Prostate gland (tissue), 2 donors: ENCODE measurements at regions not wholly inside any gene's neighbourhood (a gene's known extent, or its start where the extent isn't known, plus 50 kb on each side); places are given as distances from the start of the nearest gene placed in this dataset.

Experiments used
- DNase-seq: peaks from one replicate; pipeline ENCODE4 v3.0.0-alpha.2; 2019; ENCODE audit warnings: low spot score
- H3K27ac ChIP-seq, 2 donors: fragments of 200-600 bp; sonication (generic); 2 replicates each; pipeline ENCODE4 v1.5.1; 2017 to 2019
- H3K27me3 ChIP-seq: fragments of 200-600 bp; sonication (generic); replicated peaks from 2 replicates; pipeline ENCODE4 v1.5.1; 2019; ENCODE audit not compliant: insufficient read depth
- H3K36me3 ChIP-seq, 2 donors: fragments of 200-600 bp; sonication (generic); 1 replicate in 1 of 2; 2 replicates in 1 of 2; pipeline versions ENCODE4 v1.5.1 to v1.8.1; 2017 to 2019
- H3K4me1 ChIP-seq: fragments of 200-600 bp; sonication (generic); replicated peaks from 2 replicates; pipeline ENCODE4 v1.5.1; 2019
- H3K4me3 ChIP-seq, 2 donors: fragments of 200-600 bp; sonication (generic); 2 replicates each; pipeline ENCODE4 v1.5.1; 2017 to 2019
- H3K9me3 ChIP-seq: fragments of 200-600 bp; sonication (generic); 2 replicates; pipeline ENCODE4 v1.5.1; 2017
- POLR2A ChIP-seq: fragments of 450-650 bp; IDR thresholded peaks from one replicate; pipeline ENCODE4 v1.6.1; 2016; ENCODE audit warnings: antibody characterized with exemption, mild to moderate bottlenecking
- POLR2AphosphoS5 ChIP-seq: sonication (generic); formaldehyde crosslinking; IDR thresholded peaks from one replicate; pipeline ENCODE4 v1.6.1; 2017; ENCODE audit warnings: antibody characterized with exemption
- WGBS: methylation state at CpG from one replicate; pipeline ENCODE4 v1.1.5; 2018; 5-methylcytosine and 5-hydroxymethylcytosine counted together
- intact Hi-C: fragments of 100-400 bp; cut with DNase I; formaldehyde crosslinking; loops from one replicate; pipeline ENCODE4 v1.14.2; 2022
- TF ChIP-seq, protein P1 (sequence below), 4 experiments: fragments of 200-600 bp in 2 of 4; fragments of 450-650 bp in 2 of 4; sonication (generic) in 2 of 4; IDR thresholded peaks; 1 replicate in 3 of 4; 2 replicates in 1 of 4; pipeline ENCODE4 v1.5.1; 2016 to 2019; ENCODE audit warnings: antibody characterized with exemption in 4 of 4, mild to moderate bottlenecking in 2 of 4, moderate library complexity in 2 of 4

- no peak for DNase-seq
- H3K27me3 ChIP-seq: no peaks in the 10 kb centered on the region
- no peak overlapping the region for H3K4me3 ChIP-seq
- TF ChIP-seq, protein P1, sequence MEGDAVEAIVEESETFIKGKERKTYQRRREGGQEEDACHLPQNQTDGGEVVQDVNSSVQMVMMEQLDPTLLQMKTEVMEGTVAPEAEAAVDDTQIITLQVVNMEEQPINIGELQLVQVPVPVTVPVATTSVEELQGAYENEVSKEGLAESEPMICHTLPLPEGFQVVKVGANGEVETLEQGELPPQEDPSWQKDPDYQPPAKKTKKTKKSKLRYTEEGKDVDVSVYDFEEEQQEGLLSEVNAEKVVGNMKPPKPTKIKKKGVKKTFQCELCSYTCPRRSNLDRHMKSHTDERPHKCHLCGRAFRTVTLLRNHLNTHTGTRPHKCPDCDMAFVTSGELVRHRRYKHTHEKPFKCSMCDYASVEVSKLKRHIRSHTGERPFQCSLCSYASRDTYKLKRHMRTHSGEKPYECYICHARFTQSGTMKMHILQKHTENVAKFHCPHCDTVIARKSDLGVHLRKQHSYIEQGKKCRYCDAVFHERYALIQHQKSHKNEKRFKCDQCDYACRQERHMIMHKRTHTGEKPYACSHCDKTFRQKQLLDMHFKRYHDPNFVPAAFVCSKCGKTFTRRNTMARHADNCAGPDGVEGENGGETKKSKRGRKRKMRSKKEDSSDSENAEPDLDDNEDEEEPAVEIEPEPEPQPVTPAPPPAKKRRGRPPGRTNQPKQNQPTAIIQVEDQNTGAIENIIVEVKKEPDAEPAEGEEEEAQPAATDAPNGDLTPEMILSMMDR (IDR thresholded peaks at IDR 0.05): no peak
- TF ChIP-seq POLR2AphosphoS5: no peak
- TF ChIP-seq POLR2A: no peak
- WGBS: 92% methylated on average over 8 of the region's 8 CpGs
- H3K4me1 ChIP-seq: no peaks in the 10 kb centered on the region
- H3K36me3 ChIP-seq: no peaks in the 10 kb centered on the region
- no peaks in the 10 kb centered on the region for H3K9me3 ChIP-seq
- no peak overlapping the region for H3K27ac ChIP-seq
- intact Hi-C loops: no loop called here
These were observed 229.9 kb downstream of the ABCC12 start for GRCh38 chr16:47925811-47926460.

DNA sequence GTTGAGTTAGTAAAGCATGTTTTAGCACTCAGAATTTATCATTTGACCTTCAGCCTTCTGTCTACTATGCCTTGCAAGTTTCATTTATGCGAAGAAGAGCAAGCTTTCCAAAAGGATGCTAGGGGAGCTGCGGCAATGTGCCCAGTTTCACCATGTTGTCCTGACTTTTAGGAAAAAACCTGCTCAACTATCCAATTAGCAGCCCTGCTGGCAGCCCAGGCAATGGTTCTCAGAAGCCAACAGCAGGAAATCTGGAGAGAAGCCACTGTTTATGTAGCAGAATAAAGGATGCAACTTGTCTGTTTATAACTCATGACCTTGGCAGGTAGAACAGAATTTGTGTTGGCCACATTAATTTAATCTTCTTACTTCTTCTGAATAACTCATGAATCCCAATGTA is 230.8 kb downstream of the ABCC12 start:
- Histone ChIP-seq H3K4me1 (no peaks in the 10 kb centered on the region), H3K27ac (no peak overlapping the region), H3K4me3 (no peak overlapping the region), H3K27me3 (no peaks in the 10 kb centered on the region), H3K9me3 (no peaks in the 10 kb centered on the region), H3K36me3 (no peaks in the 10 kb centered on the region)
- TF ChIP-seq POLR2AphosphoS5: no peak
- no peak for TF ChIP-seq POLR2A
- TF ChIP-seq, protein P1 (IDR thresholded peaks at IDR 0.05): no peak
- DNase-seq: no peak
- WGBS: 88% methylated on average over 2 of the region's 2 CpGs
- intact Hi-C loops: no loop called here

- H3K9me3 ChIP-seq: no peaks in the 10 kb centered on the region
These were observed 234.3 kb downstream of the ABCC12 start for GRCh38 chr16:47921535-47921934.

GRCh38 chr16:47920709-47921108 is 235.1 kb downstream of the ABCC12 start:
- H3K36me3 ChIP-seq: no peaks in the 10 kb centered on the region
- intact Hi-C loops: no loop called here
- 8% methylated on average over 1 of the region's 1 CpG for WGBS
- no peaks in the 10 kb centered on the region for H3K27me3 ChIP-seq
- H3K9me3 ChIP-seq: no peaks in the 10 kb centered on the region
- H3K4me1 ChIP-seq: no peaks in the 10 kb centered on the region
- no peak for TF ChIP-seq POLR2A
- TF ChIP-seq POLR2AphosphoS5: no peak
- TF ChIP-seq, protein P1 (IDR thresholded peaks at IDR 0.05): no peak
- H3K4me3 ChIP-seq: no peak overlapping the region
- no peak overlapping the region for H3K27ac ChIP-seq
- no peak for DNase-seq

More at GRCh38 chr16:47921535-47921934, 234.3 kb downstream of the ABCC12 start:
- Histone ChIP-seq H3K4me1 (no peaks in the 10 kb centered on the region), H3K27ac (no peak overlapping the region), H3K4me3 (no peak overlapping the region), H3K27me3 (no peaks in the 10 kb centered on the region), H3K36me3 (no peaks in the 10 kb centered on the region)
- DNase-seq: no peak
- TF ChIP-seq, protein P1 (IDR thresholded peaks at IDR 0.05): no peak
- no peak for TF ChIP-seq POLR2A
- no peak for TF ChIP-seq POLR2AphosphoS5
- 39% methylated on average over 1 of the region's 1 CpG for WGBS
- intact Hi-C loops: no loop called here

DNA sequence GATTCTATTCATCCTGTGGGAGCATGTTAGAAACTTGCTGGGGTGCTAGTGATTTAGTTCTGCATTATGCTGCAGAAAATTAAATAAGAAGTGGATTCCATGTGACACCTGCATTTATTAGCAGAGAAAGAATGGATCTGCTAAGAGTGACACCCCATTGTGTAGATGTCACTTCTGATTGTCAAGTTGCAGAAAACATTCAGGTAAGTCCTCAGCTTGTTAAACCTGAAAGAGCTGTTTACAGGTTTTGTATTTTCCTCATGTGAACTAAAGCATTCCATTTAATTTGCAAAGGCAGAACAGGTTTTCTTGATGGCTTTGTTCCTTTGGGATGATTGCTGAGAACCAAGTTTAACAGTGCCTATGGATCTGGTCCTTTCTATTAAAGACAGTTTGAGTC is 238.7 kb downstream of the ABCC12 start:
- Histone ChIP-seq H3K4me3 (no peak overlapping the region), H3K36me3 (no peaks in the 10 kb centered on the region), H3K27me3 (no peaks in the 10 kb centered on the region), H3K4me1 (no peaks in the 10 kb centered on the region), H3K9me3 (no peaks in the 10 kb centered on the region), H3K27ac (no peak overlapping the region)
- intact Hi-C loops: no loop called here
- TF ChIP-seq POLR2AphosphoS5: no peak
- TF ChIP-seq, protein P1 (IDR thresholded peaks at IDR 0.05): no peak
- no peak for TF ChIP-seq POLR2A
- DNase-seq: no peak
